ENCODE measurements at regions not wholly inside any gene's neighbourhood (a gene's known extent, or its start where the extent isn't known, plus 50 kb on each side); places are given as distances from the start of the nearest gene placed in this dataset.

- H3K27ac ChIP-seq (ENCODE audit: insufficient read length, low read depth, low read length): no peak overlapping the region
- H3K4me3 Mint-ChIP-seq: no peak overlapping the region
- H2BK15ac ChIP-seq (ENCODE audit: low read depth, low read length): no peak overlapping the region
- no peak overlapping the region for H4K91ac ChIP-seq (ENCODE audit: insufficient read length, low read depth, low read length)
- no peak overlapping the region for H3K14ac ChIP-seq (ENCODE audit: insufficient read depth, low read length)
- no peaks in the 10 kb centered on the region for H3K9me3 ChIP-seq (ENCODE audit: control insufficient read depth, low read depth, low read length)
- H2BK12ac ChIP-seq (ENCODE audit: insufficient read length, low read depth, low read length): no peak overlapping the region
- H2BK120ac ChIP-seq (ENCODE audit: low read depth, low read length, poor library complexity, severe bottlenecking): no peak overlapping the region
- no peaks in the 10 kb centered on the region for H3K79me2 ChIP-seq (ENCODE audit: insufficient read depth, low read length)
- DNase-seq: no peak
- H2BK5ac ChIP-seq (ENCODE audit: insufficient read length, low read length): no peak overlapping the region
- peaks cover 8% of the 10 kb centered on the region; the same call in 1 of the 2 replicates for H3K27me3 Mint-ChIP-seq (ENCODE audit: low read depth)
- no peak overlapping the region for H3K4me2 ChIP-seq (ENCODE audit: insufficient read depth, insufficient read length, low read length)
- no peak overlapping the region for H3K56ac ChIP-seq (ENCODE audit: insufficient read length, low read depth, low read length)
- H3K27me3 ChIP-seq (ENCODE audit: insufficient read depth, low read length): no peaks in the 10 kb centered on the region
- no peak overlapping the region for H2AFZ ChIP-seq (ENCODE audit: low read length)
- no peak overlapping the region for H3K9ac ChIP-seq (ENCODE audit: extremely low read depth, insufficient read length, low read length)
- no peak overlapping the region for H3K4ac ChIP-seq (ENCODE audit: low read depth, low read length)
- TF ChIP-seq CTCF (conservative IDR thresholded peaks at IDR 0.05): no peak
- H4K8ac ChIP-seq (replicated peaks; ENCODE audit: insufficient read length, low read depth, low read length): no peak overlapping the region
- H3K18ac ChIP-seq (ENCODE audit: insufficient read length, low read depth, low read length): no peak overlapping the region
- no peak overlapping the region for H4K5ac ChIP-seq (ENCODE audit: insufficient read length, low read depth, low read length)
- no peak overlapping the region for H2AK5ac ChIP-seq (ENCODE audit: insufficient read length, low read length)
- H3K4me1 ChIP-seq (ENCODE audit: insufficient read depth, low read length): no peaks in the 10 kb centered on the region
- H3T11ph ChIP-seq (ENCODE audit: low read length): no peak overlapping the region
- H3K27ac Mint-ChIP-seq: no peak overlapping the region
- peaks cover 9 to 20% of the 10 kb centered on the region in 2 experiments for H3K4me1 Mint-ChIP-seq
- no peaks in the 10 kb centered on the region for H3K23me2 ChIP-seq (ENCODE audit: insufficient read length, low read depth, low read length, poor library complexity, severe bottlenecking)
- no peaks in the 10 kb centered on the region for H3K9me3 Mint-ChIP-seq
- no peaks in the 10 kb centered on the region for H3K79me1 ChIP-seq (ENCODE audit: insufficient read depth, low read depth, low read length, poor library complexity, severe bottlenecking)
- no peak overlapping the region for H2BK20ac ChIP-seq (ENCODE audit: low read depth, low read length, poor library complexity, severe bottlenecking)
- H3K23ac ChIP-seq (ENCODE audit: insufficient read length, low read depth, low read length): no peak overlapping the region
- no peaks in the 10 kb centered on the region; a peak in 1 of 7 replicates for H3K36me3 Mint-ChIP-seq (ENCODE audit: insufficient read depth in 1 of 3, low read depth in 3 of 3)
- WGBS (ENCODE audit: extremely low coverage, insufficient read length, low lambda C conversion rate): no CpG with 5 or more reads among the region's 4 CpGs
- H4K20me1 ChIP-seq (ENCODE audit: control insufficient read depth, insufficient read depth, insufficient read length): no peaks in the 10 kb centered on the region
Measured at GRCh38 chr11:10396771-10397170, 58.3 kb upstream of the AMPD3 start.

Data from H9 (cell line).